Fibroblast of the aortic adventitia (primary cell): ENCODE measurements at regions not wholly inside any gene's neighbourhood (a gene's known extent, or its start where the extent isn't known, plus 50 kb on each side); places are given as distances from the start of the nearest gene placed in this dataset.

Experiments used
- DNase-seq: peaks from one replicate; pipeline ENCODE4 v3.0.0-alpha.2; 2010; ENCODE audit warnings: low read depth
- H3K4me3 ChIP-seq: 2 replicates; pipeline ENCODE4 v1.5.1; 2011; ENCODE audit warnings: low read depth, mild to moderate bottlenecking, control low read depth, low read length, moderate library complexity
- CTCF ChIP-seq: IDR thresholded peaks from 2 replicates; pipeline ENCODE4 v1.5.1; 2011; ENCODE audit warnings: mild to moderate bottlenecking, low read length, control low read depth, inconsistent platforms; ENCODE audit not compliant: insufficient read depth

GRCh38 chr6:54730767-54731630 is 115.6 kb upstream of the FAM83B start:
- no peak for DNase-seq
- TF ChIP-seq CTCF, result no peak
- no peak overlapping the region for H3K4me3 ChIP-seq

GRCh38 chr6:54737247-54737646 is 109.3 kb upstream of the FAM83B start:
- H3K4me3 ChIP-seq, result no peak overlapping the region
- DNase-seq, result no peak
- TF ChIP-seq CTCF, result peak; percentile 27

GRCh38 chr6:54747955-54748354 is 98.6 kb upstream of the FAM83B start:
- no peak for DNase-seq
- no peak for TF ChIP-seq CTCF
- H3K4me3 ChIP-seq, result no peak overlapping the region

GRCh38 chr6:54754406-54754805 is 92.2 kb upstream of the FAM83B start:
- TF ChIP-seq CTCF, result no peak
- DNase-seq, result no peak
- H3K4me3 ChIP-seq, result no peak overlapping the region

GRCh38 chr6:54758340-54758739 is 88.2 kb upstream of the FAM83B start:
- TF ChIP-seq CTCF, result no peak
- no peak overlapping the region for H3K4me3 ChIP-seq
- DNase-seq, result no peak

- TF ChIP-seq CTCF, result no peak
- no peak for DNase-seq
- H3K4me3 ChIP-seq, result no peak overlapping the region
These were observed 78.1 kb upstream of the FAM83B start for GRCh38 chr6:54768494-54768893.

GRCh38 chr6:54770328-54770727 is 76.2 kb upstream of the FAM83B start:
- no peak for TF ChIP-seq CTCF
- H3K4me3 ChIP-seq, result no peak overlapping the region
- DNase-seq, result no peak
